Astrocyte of the spinal cord (primary cell): ENCODE measurements at regions not wholly inside any gene's neighbourhood (a gene's known extent, or its start where the extent isn't known, plus 50 kb on each side); places are given as distances from the start of the nearest gene placed in this dataset.
A peak's percentile ranks its signal among the peaks of the same experiment; 100 is the strongest.

Source experiments
- DNase-seq: peaks from one replicate; pipeline ENCODE4 v3.0.0; 2011; ENCODE audit warnings: low read depth, low spot score
- H3K4me3 ChIP-seq: 2 replicates; pipeline ENCODE4 v1.5.1; 2011; ENCODE audit warnings: low read depth, mild to moderate bottlenecking, low read length, moderate library complexity
- in situ Hi-C: cut with HindIII; loops from 2 replicates; pipeline ENCODE4 v1.10.0; 2017; ENCODE audit warnings: low sequenced_read_pairs
- TF ChIP-seq, protein P1 (sequence below): IDR thresholded peaks from 2 replicates; pipeline ENCODE4 v1.5.1; 2012; ENCODE audit warnings: low read depth, mild to moderate bottlenecking, low read length, inconsistent platforms

DNA sequence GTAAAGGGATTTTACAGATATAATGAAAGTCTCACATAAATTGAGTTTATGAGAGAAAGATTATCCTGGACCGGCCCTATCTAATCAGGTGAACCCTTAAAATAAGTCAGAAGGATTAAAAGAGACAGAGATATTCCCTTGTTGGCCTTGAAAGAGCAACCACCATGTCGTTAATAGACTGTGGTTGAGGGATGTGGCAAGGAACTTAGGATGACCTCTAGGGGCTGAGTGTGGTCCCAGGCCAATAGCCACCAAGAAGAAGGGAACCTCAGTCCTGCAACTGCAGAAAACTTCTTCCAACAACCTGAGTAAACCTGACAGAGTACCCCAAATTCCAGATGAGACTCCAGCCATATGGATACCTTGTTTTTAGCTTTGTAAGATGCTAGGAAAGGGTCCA is 121.5 kb downstream of the POLR1F start:
- in situ Hi-C loops: no loop called here
- TF ChIP-seq, protein P1, sequence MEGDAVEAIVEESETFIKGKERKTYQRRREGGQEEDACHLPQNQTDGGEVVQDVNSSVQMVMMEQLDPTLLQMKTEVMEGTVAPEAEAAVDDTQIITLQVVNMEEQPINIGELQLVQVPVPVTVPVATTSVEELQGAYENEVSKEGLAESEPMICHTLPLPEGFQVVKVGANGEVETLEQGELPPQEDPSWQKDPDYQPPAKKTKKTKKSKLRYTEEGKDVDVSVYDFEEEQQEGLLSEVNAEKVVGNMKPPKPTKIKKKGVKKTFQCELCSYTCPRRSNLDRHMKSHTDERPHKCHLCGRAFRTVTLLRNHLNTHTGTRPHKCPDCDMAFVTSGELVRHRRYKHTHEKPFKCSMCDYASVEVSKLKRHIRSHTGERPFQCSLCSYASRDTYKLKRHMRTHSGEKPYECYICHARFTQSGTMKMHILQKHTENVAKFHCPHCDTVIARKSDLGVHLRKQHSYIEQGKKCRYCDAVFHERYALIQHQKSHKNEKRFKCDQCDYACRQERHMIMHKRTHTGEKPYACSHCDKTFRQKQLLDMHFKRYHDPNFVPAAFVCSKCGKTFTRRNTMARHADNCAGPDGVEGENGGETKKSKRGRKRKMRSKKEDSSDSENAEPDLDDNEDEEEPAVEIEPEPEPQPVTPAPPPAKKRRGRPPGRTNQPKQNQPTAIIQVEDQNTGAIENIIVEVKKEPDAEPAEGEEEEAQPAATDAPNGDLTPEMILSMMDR: peak; percentile 8
- no peak overlapping the region for H3K4me3 ChIP-seq
- DNase-seq: no peak

DNA sequence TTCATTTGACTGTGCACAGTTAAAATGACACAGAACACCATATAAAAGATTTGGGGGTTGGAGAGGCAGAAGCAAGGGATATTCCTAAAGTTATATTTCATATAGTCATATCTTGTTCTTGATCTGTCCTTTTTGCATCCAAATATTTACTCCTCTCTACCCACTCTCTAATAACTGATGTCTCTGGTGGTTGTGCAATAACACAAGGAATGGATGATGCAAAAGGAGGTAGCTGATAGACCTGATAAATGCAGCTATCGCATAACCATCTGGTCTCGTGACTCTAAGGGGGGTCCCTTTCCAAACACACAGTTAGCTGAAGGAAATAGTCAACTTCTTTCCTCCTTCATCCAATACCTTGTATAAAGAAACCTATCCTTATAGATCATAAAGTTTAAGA is 123.1 kb downstream of the POLR1F start:
- DNase-seq: no peak
- in situ Hi-C loops: no loop called here
- TF ChIP-seq, protein P1: no peak
- no peak overlapping the region for H3K4me3 ChIP-seq

DNA sequence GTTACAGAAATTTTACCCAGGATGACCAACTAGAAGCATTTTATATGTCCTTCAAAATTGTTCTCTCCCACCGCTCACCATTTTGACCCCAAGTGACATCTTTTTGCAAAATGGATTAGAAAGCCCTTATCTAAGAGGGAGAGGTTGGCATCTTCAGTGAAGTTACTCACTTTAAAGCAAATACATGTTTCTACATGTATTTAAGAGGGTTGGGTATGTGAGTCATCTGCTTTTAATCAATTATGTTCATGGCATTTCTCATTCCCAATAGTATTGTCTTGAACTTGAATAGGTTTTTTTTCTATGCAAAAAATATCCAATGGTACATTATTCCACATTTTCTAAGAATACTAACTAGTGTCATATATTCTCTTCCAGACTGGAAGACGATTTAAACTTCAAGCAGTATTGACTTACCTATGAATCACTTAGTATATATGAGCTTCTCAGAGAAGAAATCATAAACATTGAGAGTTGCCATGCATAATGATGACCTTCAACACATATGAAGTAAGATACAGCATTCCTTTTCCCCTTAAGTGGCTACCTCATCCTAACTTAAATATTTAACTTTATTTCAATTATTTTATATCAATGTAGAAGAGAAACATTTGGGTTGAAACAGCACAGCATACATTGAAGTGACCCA is 132.8 kb downstream of the POLR1F start:
- no peak overlapping the region for H3K4me3 ChIP-seq
- TF ChIP-seq, protein P1: no peak
- DNase-seq: no peak
- in situ Hi-C loops: no loop called here

DNA sequence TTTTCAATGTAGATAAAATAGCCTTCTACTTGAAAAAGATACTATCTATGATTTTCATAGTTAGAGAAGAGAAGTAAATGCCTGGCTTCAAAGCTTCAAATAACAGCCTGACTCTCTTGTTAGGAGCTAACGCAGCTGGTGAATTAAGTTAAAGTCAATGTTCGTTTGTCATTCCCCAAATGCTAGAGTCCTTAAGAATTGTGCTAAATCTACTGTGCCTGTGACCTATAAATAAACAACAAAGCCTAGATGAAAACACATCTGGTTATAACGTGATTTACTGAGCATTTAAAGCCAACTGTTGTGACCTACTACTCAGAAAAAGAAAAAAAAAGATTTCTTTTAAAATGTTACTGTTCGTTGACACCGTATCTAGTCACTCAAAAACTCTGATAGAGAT is 134.7 kb downstream of the POLR1F start:
- in situ Hi-C loops: no loop called here
- TF ChIP-seq, protein P1: no peak
- H3K4me3 ChIP-seq: no peak overlapping the region
- DNase-seq: no peak

DNA sequence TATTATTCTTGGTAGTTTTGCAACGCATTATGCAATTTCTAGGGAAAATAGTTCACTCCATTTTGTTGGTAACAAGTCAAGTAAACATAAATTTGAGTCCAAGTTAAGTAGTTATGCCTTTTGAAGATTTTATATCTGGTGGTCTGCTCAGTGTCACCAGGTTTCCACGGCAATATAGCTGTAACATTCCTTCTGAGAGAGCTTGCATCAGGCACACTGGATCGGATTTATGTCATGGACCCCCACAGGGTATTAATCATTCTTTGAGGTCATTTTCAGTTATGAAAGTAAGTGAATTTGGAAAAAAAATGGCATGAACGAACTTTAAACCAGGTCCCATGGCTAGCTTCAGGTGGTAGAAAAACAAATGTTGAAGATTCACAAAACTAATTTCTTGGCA is 136.3 kb downstream of the POLR1F start:
- peak; percentile 83 for DNase-seq
- in situ Hi-C loops: no loop called here
- no peak overlapping the region for H3K4me3 ChIP-seq
- TF ChIP-seq, protein P1: no peak

DNA sequence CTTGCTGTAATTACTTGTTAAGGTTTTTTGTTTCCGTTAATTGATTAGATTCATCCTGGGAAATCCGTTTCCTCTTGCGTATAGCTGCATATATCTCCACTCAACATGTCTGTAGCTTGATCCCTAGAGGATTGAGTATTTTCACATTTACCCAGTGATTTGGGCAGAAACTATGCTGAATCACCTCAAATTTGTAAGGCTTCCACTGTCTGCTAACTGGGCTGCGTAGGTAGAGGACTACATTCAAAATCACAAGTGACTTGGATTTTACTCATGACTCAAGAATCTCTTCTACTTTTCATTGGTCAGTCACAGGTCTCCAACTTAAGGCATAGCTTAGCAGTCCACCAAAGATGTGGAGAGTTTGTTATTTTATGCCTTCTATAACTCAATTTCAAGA is 141.8 kb downstream of the POLR1F start:
- TF ChIP-seq, protein P1: no peak
- DNase-seq: no peak
- in situ Hi-C loops: no loop called here
- no peak overlapping the region for H3K4me3 ChIP-seq
